GM12878 (cell line): ENCODE measurements at regions not wholly inside any gene's neighbourhood (a gene's known extent, or its start where the extent isn't known, plus 50 kb on each side); places are given as distances from the start of the nearest gene placed in this dataset.

Source experiments
- ATAC-seq: fragments of 200-7000 bp; cut with Tn5 transposase; 3 replicates; pipeline ENCODE4 v1.9.1; 2020; ENCODE audit warnings: mild to moderate bottlenecking, moderate library complexity
- BruUV-seq: library from RNA; stranded (reverse); fragments of 400-500 nt; replicated peaks from 2 replicates; lab custom pipeline; 2021; lab: Mats Ljungman, UMichigan
- CTCF ChIA-PET: fragments of 300-600 bp; sonication (Branson Sonifier 250); formaldehyde crosslinking; extraction: SDS; loops from one replicate; lab custom pipeline; 2021; ENCODE audit warnings: inconsistent platforms; lab: Yijun Ruan, JAX
- POLR2A ChIA-PET: fragments of 350-600 bp; formaldehyde crosslinking; extraction: SDS; loops from one replicate; lab custom pipeline; 2021; ENCODE audit warnings: inconsistent platforms; lab: Charles Lee
- RAD21 ChIA-PET: fragments of 300-600 bp; sonication (Branson Sonifier 250); formaldehyde crosslinking; loops from one replicate; lab custom pipeline; 2023; ENCODE audit warnings: antibody characterized with exemption; ENCODE audit not compliant: unreplicated experiment; lab: Charles Lee
- SMC1A ChIA-PET: fragments of 300-600 bp; sonication (Branson Sonifier 250); formaldehyde crosslinking; loops from one replicate; lab custom pipeline; 2023; ENCODE audit not compliant: unreplicated experiment, uncharacterized antibody; lab: Charles Lee
- DNase-seq: peaks from one replicate; pipeline ENCODE4 v3.0.0-alpha.2; 2011; ENCODE audit warnings: low read depth, low spot score
- FAIRE-seq: peaks from 3 replicates; lab custom pipeline; 2011; peaks lifted over from hg19 to GRCh38; lab: Jason Lieb, UNC
- H2AFZ ChIP-seq: 2 replicates; pipeline ENCODE4 v1.6.0; 2011; ENCODE audit warnings: low read depth, low read length, control low read depth; ENCODE audit not compliant: control insufficient read depth
- H3K27ac ChIP-seq: 2 replicates; pipeline ENCODE4 v1.5.1; 2011; ENCODE audit warnings: control low read depth; ENCODE audit not compliant: control insufficient read depth, insufficient read depth
- H3K27me3 ChIP-seq, 2 experiments: replicated peaks in 1 of 2; 2 replicates each; pipeline versions ENCODE4 v1.6.0 to v1.6.1; 2011; ENCODE audit warnings: low read length in 1 of 2; ENCODE audit not compliant: control insufficient read depth in 2 of 2, insufficient read depth in 2 of 2
- H3K36me3 ChIP-seq, 2 experiments: 2 replicates each; pipeline ENCODE4 v1.5.1; 2011; ENCODE audit warnings: low read length in 1 of 2; ENCODE audit not compliant: control insufficient read depth in 2 of 2, insufficient read depth in 2 of 2
- H3K4me1 ChIP-seq: 2 replicates; pipeline ENCODE4 v1.6.1; 2011; ENCODE audit warnings: mild to moderate bottlenecking, low read length, moderate library complexity, mixed read lengths; ENCODE audit not compliant: control insufficient read depth, insufficient read depth
- H3K4me2 ChIP-seq: 2 replicates; pipeline ENCODE4 v1.6.0; 2011; ENCODE audit warnings: control low read depth; ENCODE audit not compliant: control insufficient read depth, insufficient read depth
- H3K4me3 ChIP-seq: fragments of 200-600 bp; sonication (generic); 2 replicates; pipeline ENCODE4 v1.5.1; 2016
- H3K79me2 ChIP-seq: 2 replicates; pipeline ENCODE4 v1.6.0; 2011; ENCODE audit warnings: low read length; ENCODE audit not compliant: control insufficient read depth, insufficient read depth
- H3K9ac ChIP-seq: 2 replicates; pipeline ENCODE4 v1.8.0; 2011; ENCODE audit warnings: low read length, control low read depth, mixed read lengths; ENCODE audit not compliant: control insufficient read depth, insufficient read depth
- H3K9me3 ChIP-seq: replicated peaks from 3 replicates; pipeline ENCODE4 v1.5.1; 2011; ENCODE audit warnings: mild to moderate bottlenecking, low read length; ENCODE audit not compliant: control insufficient read depth, insufficient read depth
- H4K20me1 ChIP-seq: 2 replicates; pipeline ENCODE4 v1.6.0; 2011; ENCODE audit not compliant: control insufficient read depth, insufficient read depth
- CEBPB ChIP-seq, 2 experiments: fragments of 150-350 bp in 1 of 2; IDR thresholded peaks; 2 replicates each; pipeline ENCODE4 v1.6.1; 2012 to 2014; ENCODE audit warnings: low read depth in 2 of 2, low read length in 2 of 2, borderline replicate concordance in 1 of 2, inconsistent platforms in 1 of 2
- CHD1 ChIP-seq: IDR thresholded peaks from 2 replicates; pipeline ENCODE4 v1.6.1; 2012; ENCODE audit warnings: low read depth, low read length, improper control_type of control experiment
- DPF2 ChIP-seq: fragments of 450-650 bp; IDR thresholded peaks from 2 replicates; pipeline ENCODE4 v1.6.1; 2017; ENCODE audit warnings: mild to moderate bottlenecking
- E4F1 ChIP-seq: fragments of 450-650 bp; IDR thresholded peaks from 2 replicates; pipeline ENCODE4 v1.6.1; 2018; ENCODE audit warnings: borderline replicate concordance, mild to moderate bottlenecking; ENCODE audit not compliant: partially characterized antibody
- EGR1 ChIP-seq, 2 experiments: IDR thresholded peaks; 1 replicate in 1 of 2; 2 replicates in 1 of 2; pipeline ENCODE4 v1.6.1; 2011 to 2012; ENCODE audit warnings: low read depth in 2 of 2, low read length in 2 of 2, borderline replicate concordance in 1 of 2, mild to moderate bottlenecking in 1 of 2, moderate library complexity in 1 of 2
- HDGF ChIP-seq: fragments of 450-650 bp; IDR thresholded peaks from 2 replicates; pipeline ENCODE4 v1.6.1; 2016; ENCODE audit warnings: antibody characterized with exemption
- IKZF2 ChIP-seq, 2 experiments: fragments of 450-650 bp; IDR thresholded peaks; 2 replicates each; pipeline ENCODE4 v1.6.1; 2017; ENCODE audit warnings: mild to moderate bottlenecking in 2 of 2, moderate library complexity in 2 of 2
- MYC ChIP-seq: IDR thresholded peaks from 2 replicates; pipeline ENCODE4 v1.6.1; 2011; ENCODE audit warnings: mild to moderate bottlenecking, low read length, moderate library complexity, inconsistent platforms; ENCODE audit not compliant: insufficient read depth, insufficient replicate concordance, insufficient read length, severe bottlenecking
- REST ChIP-seq: IDR thresholded peaks from 2 replicates; pipeline ENCODE4 v1.6.1; 2012; ENCODE audit warnings: mild to moderate bottlenecking, low read depth, low read length
- RFX5 ChIP-seq: IDR thresholded peaks from 2 replicates; pipeline ENCODE4 v1.6.1; 2011; ENCODE audit warnings: low read depth, low read length, improper control_type of control experiment
- SMAD5 ChIP-seq: IDR thresholded peaks from 2 replicates; pipeline ENCODE4 v1.6.1; 2016; ENCODE audit warnings: antibody characterized with exemption, low read depth
- SREBF1 ChIP-seq: IDR thresholded peaks from 2 replicates; pipeline ENCODE4 v1.6.1; 2012; ENCODE audit warnings: mild to moderate bottlenecking, low read length
- SREBF2 ChIP-seq: IDR thresholded peaks from 2 replicates; pipeline ENCODE4 v1.6.1; 2012; ENCODE audit warnings: mild to moderate bottlenecking, low read length
- SRF ChIP-seq, 2 experiments: IDR thresholded peaks; 2 replicates each; pipeline ENCODE4 v1.6.1; 2011; ENCODE audit warnings: low read depth in 2 of 2, low read length in 2 of 2, mild to moderate bottlenecking in 1 of 2, moderate library complexity in 1 of 2
- WGBS: methylation state at CpG from one replicate; pipeline ENCODE4 v1.1.6; 2016; ENCODE audit warnings: low lambda C conversion rate; ENCODE audit not compliant: insufficient replicate concordance, insufficient coverage; ENCODE audit errors: missing lambda C conversion rate; 5-methylcytosine and 5-hydroxymethylcytosine counted together
- in situ Hi-C: fragments of 300-500 bp; cut with MboI; formaldehyde crosslinking; loops from 9 replicates; pipeline ENCODE4 v1.14.3; 2018; ENCODE audit warnings: mixed read lengths
- intact Hi-C: fragments of 100-400 bp; cut with micrococcal nuclease; formaldehyde crosslinking; loops from one replicate; pipeline ENCODE4 v1.14.2; 2022; ENCODE audit not compliant: unreplicated experiment
- TF ChIP-seq, protein P1 (sequence below), 3 experiments: IDR thresholded peaks in 2 of 3; conservative IDR thresholded peaks in 1 of 3; 2 replicates each; pipeline ENCODE4 v1.5.1; 2011; ENCODE audit warnings: low read depth in 3 of 3, low read length in 3 of 3, mild to moderate bottlenecking in 3 of 3, control low read depth in 2 of 3, moderate library complexity in 2 of 3, inconsistent platforms in 1 of 3, mixed read lengths in 1 of 3; ENCODE audit not compliant: control insufficient read depth in 2 of 3, insufficient read depth in 1 of 3; ENCODE audit errors: extremely low read depth in 1 of 3

DNA sequence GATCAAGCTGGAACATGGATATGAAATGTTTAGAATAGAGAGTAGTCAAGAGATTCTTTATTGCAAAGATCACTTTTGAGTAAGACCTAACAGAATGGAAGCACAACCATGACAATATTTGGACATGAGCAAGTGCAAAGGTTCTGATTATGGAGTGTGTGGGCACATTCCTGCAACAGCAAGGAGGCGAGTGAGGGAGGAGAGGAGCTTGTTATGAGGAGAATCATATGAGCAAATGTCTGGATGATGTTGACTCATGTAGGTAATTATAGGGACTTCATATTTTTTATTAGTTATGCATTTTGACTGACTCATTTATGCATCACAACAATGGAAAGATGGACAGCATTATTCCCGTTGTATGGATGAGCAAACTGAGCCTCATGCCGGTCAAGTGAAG lies 100.8 kb upstream of the SLC35B3 start:
- H3K36me3 ChIP-seq: no peaks in the 10 kb centered on the region
- H3K27me3 ChIP-seq: no peaks in the 10 kb centered on the region
- DNase-seq (no peak), FAIRE-seq (no peak), ATAC-seq (no peak)
- POLR2A ChIA-PET: no interaction called here
- no peaks in the 10 kb centered on the region for H4K20me1 ChIP-seq
- no peak overlapping the region for H3K9ac ChIP-seq
- RAD21 ChIA-PET: no interaction called here
- H2AFZ ChIP-seq: no peak overlapping the region
- SMC1A ChIA-PET: no interaction called here
- H3K4me2 ChIP-seq: no peak overlapping the region
- H3K79me2 ChIP-seq: no peaks in the 10 kb centered on the region
- no TSS peak for BruUV-seq
- peaks cover 3% of the 10 kb centered on the region; the same call in 2 of the 3 replicates for H3K9me3 ChIP-seq
- intact Hi-C loops (loop anchor here (10.0 kb wide), 1 partner anchor 1899 kb away; no protein-coding TSS in a partner anchor), in situ Hi-C loops (loop anchor here (25.0 kb wide), 1 partner anchor 1901 kb away; no protein-coding TSS in a partner anchor)
- H3K4me3 ChIP-seq: no peak overlapping the region
- WGBS: 0% methylated on average over 3 of the region's 3 CpGs
- H3K27ac ChIP-seq: no peak overlapping the region
- CTCF ChIA-PET: no interaction called here
- no peaks in the 10 kb centered on the region for H3K4me1 ChIP-seq
- TF ChIP-seq CEBPB (IDR thresholded peaks at IDR 0.05; ENCODE audit: borderline replicate concordance in 1 of 2, low read depth in 2 of 2, low read length in 2 of 2) (no peak), EGR1 (IDR thresholded peaks at IDR 0.05; ENCODE audit: borderline replicate concordance in 1 of 2, low read depth in 2 of 2, low read length in 2 of 2) (no peak), HDGF (no peak), SRF (IDR thresholded peaks at IDR 0.05; ENCODE audit: low read depth in 2 of 2, low read length in 2 of 2) (no peak), SMAD5 (no peak), SREBF2 (no peak), E4F1 (no peak), DPF2 (no peak), IKZF2 (IDR thresholded peaks at IDR 0.05) (no peak), REST (no peak), RFX5 (no peak), SREBF1 (no peak), CHD1 (no peak), MYC (no peak)
- TF ChIP-seq, protein P1, sequence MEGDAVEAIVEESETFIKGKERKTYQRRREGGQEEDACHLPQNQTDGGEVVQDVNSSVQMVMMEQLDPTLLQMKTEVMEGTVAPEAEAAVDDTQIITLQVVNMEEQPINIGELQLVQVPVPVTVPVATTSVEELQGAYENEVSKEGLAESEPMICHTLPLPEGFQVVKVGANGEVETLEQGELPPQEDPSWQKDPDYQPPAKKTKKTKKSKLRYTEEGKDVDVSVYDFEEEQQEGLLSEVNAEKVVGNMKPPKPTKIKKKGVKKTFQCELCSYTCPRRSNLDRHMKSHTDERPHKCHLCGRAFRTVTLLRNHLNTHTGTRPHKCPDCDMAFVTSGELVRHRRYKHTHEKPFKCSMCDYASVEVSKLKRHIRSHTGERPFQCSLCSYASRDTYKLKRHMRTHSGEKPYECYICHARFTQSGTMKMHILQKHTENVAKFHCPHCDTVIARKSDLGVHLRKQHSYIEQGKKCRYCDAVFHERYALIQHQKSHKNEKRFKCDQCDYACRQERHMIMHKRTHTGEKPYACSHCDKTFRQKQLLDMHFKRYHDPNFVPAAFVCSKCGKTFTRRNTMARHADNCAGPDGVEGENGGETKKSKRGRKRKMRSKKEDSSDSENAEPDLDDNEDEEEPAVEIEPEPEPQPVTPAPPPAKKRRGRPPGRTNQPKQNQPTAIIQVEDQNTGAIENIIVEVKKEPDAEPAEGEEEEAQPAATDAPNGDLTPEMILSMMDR (IDR thresholded peaks at IDR 0.05 in 2 of 3, conservative IDR thresholded peaks at IDR 0.05 in 1 of 3; ENCODE audit: control insufficient read depth in 2 of 3, extremely low read depth in 1 of 3, insufficient read depth in 1 of 3, low read depth in 3 of 3, low read length in 3 of 3): no peak
